ENCODE measurements at regions not wholly inside any gene's neighbourhood (a gene's known extent, or its start where the extent isn't known, plus 50 kb on each side); places are given as distances from the start of the nearest gene placed in this dataset.

GRCh38 chr1:157334041-157334440 is 195.8 kb upstream of the ETV3 start:
- TF ChIP-seq CTCF (conservative IDR thresholded peaks at IDR 0.05 in 1 of 2, IDR thresholded peaks at IDR 0.05 in 1 of 2; ENCODE audit: extremely low read depth in 1 of 2, insufficient read depth in 1 of 2, low read depth in 1 of 2, low read length in 2 of 2) (no peak), EZH2 (IDR thresholded peaks at IDR 0.05; ENCODE audit: borderline replicate concordance, low read length) (no peak)
